Left colon (tissue), 2 donors: ENCODE measurements at regions not wholly inside any gene's neighbourhood (a gene's known extent, or its start where the extent isn't known, plus 50 kb on each side); places are given as distances from the start of the nearest gene placed in this dataset.
A peak's percentile ranks its signal among the peaks of the same experiment; 100 is the strongest.

ENCODE experiments used
- ATAC-seq: fragments of 200-7000 bp; cut with Tn5 transposase; one replicate; pipeline ENCODE4 v1.9.1; 2020; ENCODE audit warnings: mild to moderate bottlenecking, moderate library complexity
- DNase-seq, 2 donors: peaks; one replicate each; pipeline ENCODE4 v3.0.0-alpha.2; 2020
- intact Hi-C, 2 donors: fragments of 100-400 bp; cut with DNase I in 1 of 2; cut with micrococcal nuclease in 1 of 2; formaldehyde crosslinking; loops; one replicate each; pipeline versions ENCODE4 v1.11.2 to v1.14.0; 2022; cut with DNase I, micrococcal nuclease
- donor health status: DM: no; HTN: no; CAD: no.
- donor health status: DM: yes; HTN: yes; CAD: no.

DNA sequence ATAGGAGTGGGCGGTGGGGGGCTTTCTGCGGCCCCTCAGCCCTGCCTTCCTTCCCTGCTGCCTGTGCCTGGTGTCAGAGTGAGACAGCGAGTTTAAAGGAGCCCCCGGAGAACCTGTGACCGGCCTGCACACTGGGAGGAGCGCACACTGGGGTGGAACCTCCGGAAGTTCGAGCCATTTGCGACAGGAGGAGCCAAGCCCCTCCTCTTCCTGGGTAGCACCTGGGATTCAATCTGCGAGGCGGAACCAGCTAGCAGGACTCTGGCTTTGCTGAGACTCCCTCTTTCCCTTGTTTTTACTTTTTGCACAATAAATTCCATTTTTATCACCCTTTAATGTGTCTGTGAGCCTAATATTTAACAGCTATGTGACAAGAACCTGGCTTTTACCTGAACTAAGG, 540.6 kb downstream of the NPHP4 start:
- intact Hi-C loops = no loop called here
- no peak for ATAC-seq
- no peak for DNase-seq

DNA sequence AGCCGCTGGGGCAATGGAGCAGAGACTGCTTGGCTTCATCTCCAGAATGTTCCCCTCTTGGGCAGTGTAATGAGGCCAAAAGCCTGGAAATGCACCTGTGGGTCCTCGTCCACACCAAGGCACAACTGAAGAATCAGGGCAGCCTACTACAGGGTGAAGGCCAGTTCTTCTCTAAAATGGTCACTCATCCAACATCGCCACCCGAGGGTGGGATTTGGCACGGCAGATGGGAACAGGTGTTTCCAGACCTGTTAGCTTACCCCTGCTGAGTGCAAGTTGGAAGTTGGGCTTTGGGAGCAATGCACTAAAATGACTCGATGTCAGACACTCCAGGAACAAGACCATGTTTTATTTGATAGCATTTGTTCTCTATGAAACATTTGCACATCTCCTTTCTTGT, 543.7 kb downstream of the NPHP4 start:
- intact Hi-C loops = no loop called here
- DNase-seq (no peak), ATAC-seq (no peak)

DNA sequence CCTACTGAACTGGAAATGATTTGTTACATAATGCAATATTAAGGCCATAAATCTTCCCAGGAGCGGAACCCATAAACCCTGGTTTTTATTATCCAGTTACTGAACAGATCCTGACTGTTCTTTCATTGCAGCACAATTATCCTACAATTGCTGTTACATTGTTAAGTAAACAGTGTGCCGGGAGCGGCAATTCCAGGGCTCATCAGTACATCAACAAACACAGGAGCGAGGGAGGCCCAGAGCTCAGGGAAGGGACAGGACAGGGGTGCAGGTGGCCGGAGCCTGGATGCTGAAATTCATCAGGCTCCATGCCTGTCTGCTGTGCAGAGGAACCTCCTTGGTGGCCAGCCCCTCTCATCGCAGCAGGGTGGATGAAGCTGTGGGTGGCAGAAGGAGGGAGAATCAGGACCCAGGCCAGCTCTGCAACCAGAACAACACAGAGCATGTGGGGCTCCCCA, 544.7 kb downstream of the NPHP4 start:
- intact Hi-C loops = no loop called here
- DNase-seq = peak; percentile 32 to 48
- ATAC-seq = peak; percentile 98

DNA sequence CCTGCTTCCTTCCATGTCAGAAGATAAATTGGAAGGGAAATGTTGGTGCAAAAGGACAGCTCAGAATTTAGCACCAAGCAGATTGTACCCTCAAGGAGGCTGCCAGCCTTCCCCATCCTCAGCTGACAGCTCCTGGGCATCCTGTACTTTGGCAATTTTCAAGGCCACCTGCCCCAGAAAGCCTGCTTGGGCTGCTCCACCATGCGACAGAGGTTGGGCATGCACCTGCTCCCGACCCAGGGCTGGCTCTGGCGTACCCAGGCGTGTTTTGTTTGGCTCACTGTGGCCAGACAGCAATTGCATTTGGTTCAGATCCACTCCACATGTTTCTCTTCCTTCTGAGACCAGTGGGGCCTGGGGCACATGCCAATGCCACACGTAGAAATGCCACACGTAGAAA, 547.8 kb downstream of the NPHP4 start:
- no peak for ATAC-seq
- DNase-seq = no peak
- intact Hi-C loops = no loop called here

DNA sequence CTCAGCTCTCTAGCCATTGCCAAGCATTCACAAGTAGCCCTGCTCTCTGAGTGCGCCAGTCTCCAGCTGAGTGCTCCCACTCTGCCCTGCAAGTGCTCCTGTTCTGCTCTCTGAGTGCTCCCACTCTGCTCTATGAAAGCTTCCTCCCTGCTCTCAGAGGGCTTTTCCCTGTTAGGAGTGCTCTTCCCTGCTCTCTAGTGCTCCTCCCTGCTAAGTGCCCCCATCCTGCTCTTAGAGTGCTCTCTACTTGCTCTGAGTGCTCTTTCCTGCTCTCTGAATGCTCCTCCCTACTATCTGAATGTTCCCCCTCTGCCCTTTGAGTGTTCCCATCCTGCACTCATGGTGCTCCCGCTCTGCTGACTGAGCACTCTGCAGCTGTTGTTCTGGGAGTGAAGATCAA, 555.4 kb downstream of the NPHP4 start:
- no peak for DNase-seq
- intact Hi-C loops = no loop called here
- no peak for ATAC-seq

DNA sequence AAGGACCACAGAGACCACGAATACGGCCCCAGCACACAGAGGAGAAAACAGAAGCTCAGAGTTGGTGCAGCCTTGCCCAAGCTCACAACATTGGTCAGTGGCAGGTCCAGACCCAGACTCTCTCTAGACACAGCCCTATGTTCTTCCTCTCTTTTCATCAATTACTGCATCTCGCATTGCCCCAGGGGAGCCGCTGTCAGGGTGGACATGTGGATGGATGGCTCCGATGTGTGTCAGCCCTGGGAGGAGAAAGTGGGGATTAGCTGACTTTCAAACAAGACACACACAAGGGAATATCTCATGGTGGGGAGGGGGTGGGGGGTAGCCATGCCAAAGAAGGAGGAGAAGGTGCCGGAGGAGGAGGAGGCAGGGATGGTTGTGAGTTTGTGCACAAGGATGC, 556.8 kb downstream of the NPHP4 start:
- no peak for DNase-seq
- ATAC-seq = no peak
- intact Hi-C loops = no loop called here

DNA sequence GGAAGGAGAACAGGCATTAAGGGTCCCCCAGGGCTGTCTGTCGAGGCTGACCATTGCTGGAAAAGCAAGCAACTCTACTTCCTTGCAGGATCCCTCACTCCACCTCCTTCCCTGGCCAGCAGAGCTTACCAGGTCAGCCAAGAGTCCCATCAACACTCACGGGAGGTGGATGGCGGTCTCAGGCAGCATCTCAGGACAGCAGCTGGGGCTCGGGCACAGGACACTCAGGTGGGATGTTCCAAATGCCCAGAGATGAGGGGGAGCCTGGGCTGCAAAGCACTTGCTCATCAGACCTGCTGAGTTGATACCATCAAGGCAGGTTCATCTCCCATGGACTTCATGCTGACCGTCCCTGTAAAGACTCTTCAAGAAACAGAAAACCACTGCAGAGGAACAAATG, 559.8 kb downstream of the NPHP4 start:
- no peak for ATAC-seq
- intact Hi-C loops = no loop called here
- no peak for DNase-seq

DNA sequence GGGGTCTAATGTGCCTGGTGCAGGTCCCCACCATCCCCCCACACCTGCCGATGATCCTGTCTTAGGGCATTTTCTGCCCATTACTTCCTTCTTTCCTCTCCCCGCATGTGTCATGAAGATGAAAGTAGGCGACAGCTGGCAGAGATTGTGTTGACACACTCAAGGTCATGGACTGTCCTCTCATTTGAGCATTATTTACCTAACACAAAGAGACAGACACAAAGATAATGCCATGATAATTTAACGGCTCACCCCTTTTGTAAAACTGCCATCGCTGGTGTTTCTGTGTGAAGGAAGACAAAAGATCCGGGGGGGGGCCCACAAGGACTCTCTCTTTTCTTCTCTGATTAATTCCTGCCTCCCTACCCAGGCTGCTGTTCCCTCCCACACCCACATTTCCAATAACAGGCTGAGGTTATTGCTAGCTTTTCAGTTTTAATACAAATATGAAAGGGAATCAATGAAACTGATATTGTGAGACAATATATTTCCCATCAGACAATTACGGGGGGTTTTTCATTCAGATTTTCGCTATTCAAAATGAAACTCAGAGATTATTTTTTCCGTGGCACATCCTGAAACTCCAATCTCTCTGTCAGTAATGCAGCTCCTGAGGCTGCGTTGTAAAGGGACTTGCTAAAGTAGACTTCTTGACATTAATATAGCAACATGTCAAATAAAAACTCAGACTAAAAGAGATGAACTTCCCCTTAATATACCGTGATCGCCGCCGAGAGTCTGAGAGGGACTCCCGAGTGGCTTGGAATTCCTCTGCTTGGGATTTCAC, 561.1 kb downstream of the NPHP4 start:
- intact Hi-C loops = no loop called here
- DNase-seq (peak; percentile 16 to 32), ATAC-seq (peak; percentile 58)

DNA sequence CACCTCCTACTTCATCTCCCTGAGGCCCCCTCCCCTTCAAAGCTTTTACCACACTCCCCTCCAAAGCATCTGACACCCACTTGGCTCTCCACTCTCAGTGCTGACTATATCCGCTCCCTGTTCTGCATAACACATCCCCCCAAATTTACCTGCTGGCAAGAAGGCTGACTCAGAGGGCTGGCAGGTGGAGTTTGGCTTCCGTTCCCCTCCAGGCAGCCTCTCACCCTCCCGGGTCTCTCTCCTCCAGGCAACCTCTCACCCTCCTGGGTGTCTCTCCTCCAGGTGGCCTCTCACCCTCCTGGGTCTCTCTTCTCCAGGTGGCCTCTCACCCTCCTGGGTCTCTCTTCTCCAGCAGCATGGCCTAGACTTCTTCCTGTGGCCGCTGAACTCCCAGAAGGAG, 562.1 kb downstream of the NPHP4 start:
- intact Hi-C loops = no loop called here
- DNase-seq (no peak), ATAC-seq (no peak)

DNA sequence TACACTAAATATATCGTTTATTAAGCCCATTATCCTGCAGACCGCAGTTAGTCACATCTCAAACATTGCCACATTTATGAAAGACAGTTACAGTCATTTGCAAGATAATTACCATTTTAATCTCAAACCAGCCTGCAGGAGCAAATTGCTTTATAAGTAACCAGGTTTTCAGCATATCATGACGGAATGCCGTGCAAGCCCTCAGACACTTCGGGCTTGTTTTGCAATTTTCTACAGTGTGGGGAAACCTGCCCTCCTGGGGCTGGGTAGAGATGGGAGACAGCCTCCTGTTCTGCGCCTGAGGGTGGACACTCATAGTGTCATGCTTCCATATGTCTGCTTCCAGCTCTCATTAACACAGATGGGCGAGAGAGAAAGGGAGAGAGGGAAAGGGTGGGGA, 563.9 kb downstream of the NPHP4 start:
- no peak for ATAC-seq
- intact Hi-C loops = no loop called here

DNA sequence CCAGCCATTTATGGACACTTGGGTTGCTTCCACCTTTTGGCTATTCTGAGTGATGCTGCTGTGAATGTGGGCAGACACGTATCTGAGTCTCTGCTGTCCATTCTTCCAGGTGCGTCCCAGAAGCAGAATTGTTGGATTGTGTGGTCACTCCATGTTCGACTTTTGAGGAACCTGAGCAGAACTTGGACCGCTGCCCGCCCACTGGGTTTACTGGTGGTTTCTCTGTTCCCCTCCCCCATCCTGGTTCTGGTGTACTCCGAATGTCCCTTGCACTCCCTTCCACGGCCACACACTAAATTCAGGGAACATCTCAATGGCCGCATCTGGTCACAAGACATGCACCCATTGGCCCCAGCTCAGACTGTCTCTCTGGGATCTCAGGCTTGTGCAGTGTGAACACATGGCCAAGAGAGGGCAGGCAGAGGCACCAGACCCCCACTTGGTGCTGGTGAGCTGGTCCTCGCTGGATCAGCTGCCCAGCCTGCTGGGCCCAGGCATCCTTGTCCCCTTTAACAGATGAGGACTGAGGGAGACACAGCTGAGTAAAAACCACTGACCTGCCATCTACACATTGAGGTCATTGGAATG, 565.1 kb downstream of the NPHP4 start:
- no peak for ATAC-seq
- DNase-seq = no peak
- intact Hi-C loops = no loop called here

More for the DNA sequence above, 563.9 kb downstream of the NPHP4 start:
- no peak for DNase-seq

DNA sequence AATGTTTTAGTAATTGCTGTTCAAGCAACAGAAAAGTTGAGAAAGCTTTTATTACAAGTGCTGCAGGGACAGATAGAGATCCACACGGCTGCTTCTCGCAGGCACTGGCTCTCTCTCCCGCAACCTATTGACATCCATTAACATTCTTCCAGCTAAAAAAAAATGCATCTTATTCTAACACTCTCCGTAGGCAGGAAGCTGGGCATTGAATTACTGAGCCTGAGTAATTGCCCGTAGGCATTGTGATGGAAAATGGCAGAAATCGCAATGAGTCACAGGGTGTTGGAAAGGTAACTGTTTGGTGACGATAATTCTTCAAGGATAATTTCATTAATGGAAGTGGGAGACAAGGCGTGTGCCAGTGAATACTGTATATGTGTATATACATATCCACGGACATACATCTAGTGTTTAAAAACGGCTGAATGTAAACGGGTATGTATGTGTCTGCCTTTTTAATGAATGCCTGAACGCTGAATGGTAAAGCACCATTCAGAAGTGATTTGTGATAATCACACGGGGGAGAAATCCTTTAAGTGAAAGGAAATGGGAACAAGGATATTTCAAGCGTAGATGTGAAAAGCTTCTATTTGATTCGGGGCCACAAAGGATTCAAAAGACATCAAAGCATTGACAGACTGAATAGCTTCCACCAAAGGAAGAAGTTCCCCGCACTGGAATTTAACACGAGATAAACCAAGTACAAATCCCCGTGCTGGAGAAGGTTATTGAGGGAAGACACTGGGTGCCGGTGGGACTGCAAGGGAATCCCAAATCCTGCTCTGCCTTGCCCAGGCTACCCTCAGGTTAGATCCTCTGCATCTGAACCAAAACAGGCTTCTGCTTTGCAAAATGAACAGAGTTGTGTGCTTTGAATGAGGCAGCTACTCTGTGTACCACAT, 567.2 kb downstream of the NPHP4 start:
- DNase-seq (no peak), ATAC-seq (no peak)
- intact Hi-C loops = no loop called here

DNA sequence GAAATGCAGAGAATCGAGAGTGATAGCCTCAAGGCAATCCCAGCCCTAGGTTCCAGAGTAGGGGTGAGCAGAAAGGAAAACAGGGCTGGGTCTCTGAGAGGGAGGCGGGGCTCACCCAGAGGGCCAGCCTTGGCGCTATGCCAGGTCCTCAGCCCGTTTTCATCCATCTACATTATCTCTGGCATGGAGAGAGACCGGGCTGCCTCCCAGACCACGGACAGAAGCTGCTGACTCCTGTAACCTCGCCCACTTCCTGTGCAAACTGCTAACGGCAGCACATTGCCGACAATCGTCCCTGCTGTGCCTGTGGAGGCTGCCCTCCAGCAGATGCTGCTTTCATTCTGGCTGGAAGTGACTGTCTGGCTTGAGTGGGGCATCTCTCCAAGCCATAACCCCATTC, 569.1 kb downstream of the NPHP4 start:
- DNase-seq (no peak), ATAC-seq (no peak)
- intact Hi-C loops = no loop called here

DNA sequence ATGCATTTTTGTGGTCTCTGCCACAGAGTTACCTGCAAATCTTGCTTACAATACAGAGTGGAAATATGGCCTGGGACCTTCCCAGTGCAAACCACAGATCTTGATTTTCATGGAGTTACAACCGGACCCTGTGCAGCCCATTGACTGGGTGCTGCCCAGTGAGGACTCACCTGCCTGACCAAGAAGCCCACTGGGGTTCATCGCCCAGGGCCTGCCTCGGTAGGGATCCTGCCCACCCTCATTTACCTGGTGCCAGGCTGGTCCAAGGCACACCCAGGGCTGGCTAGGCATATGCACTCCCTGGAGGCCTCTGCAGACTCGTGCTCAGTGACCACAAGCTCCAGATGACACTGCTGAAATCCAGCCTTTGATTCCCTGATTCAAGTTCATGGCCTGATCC, 572.7 kb downstream of the NPHP4 start:
- ATAC-seq (no peak), DNase-seq (no peak)
- intact Hi-C loops = no loop called here

DNA sequence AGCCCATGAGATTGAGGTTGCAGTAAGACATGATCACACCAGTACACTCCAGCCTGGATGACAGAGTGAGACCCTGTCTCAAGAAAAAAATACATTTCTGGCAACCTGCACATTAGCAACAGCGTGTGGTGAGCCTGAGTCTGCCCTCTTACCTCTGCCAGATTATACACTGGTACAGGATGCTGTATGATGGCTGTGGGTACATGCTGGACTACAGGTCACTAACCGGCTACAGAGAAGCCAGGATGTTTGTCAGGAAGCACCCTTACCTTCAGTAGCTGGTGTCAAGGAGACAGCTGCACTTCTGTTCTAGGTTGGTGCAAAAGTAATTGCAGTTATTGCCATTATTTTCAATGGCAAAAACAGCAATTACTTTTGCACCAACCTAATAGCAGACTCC, 575.7 kb downstream of the NPHP4 start:
- intact Hi-C loops = no loop called here
- ATAC-seq = no peak

DNA sequence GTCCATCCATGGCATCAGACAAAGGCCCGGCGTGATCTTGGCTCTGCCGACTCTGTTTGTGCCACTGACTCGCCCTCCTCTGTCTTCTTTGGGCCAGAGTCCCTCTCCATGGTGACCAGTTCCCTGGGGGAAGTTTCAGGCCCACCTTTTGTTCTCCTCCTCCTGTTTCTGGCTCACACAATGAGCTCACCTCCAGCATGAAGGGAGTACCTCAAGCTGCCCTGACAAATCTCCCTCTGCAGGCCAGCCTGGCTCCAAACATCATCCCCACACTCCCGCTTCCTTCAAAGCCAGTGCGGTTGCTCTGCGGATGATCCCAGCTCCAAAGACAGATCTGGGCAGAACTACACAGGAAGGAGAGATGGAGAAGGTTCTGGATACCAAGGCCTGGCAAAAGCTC, 576.6 kb downstream of the NPHP4 start:
- no peak for DNase-seq
- no peak for ATAC-seq
- intact Hi-C loops = no loop called here

More for the DNA sequence above, 575.7 kb downstream of the NPHP4 start:
- no peak for DNase-seq

DNA sequence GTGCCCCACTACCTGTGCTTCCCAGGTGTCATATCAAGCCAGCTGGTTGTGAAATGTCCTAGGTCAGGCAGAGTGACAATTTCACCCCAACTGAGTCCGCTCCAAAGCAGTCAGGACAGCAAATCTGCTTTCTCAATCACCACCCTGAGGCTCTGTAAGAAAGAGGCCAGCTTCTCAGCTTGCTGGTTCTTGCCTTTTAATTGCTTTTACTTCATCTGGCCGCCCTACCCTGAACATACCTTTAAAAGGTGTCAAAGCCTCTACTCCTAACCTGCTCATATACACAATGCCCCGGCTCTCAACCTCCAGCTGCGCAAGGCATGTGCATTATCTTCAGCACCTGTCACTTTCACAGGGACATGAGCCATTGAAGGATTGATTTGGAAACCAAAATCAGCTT, 581.6 kb downstream of the NPHP4 start:
- ATAC-seq (no peak), DNase-seq (no peak)
- intact Hi-C loops = no loop called here

DNA sequence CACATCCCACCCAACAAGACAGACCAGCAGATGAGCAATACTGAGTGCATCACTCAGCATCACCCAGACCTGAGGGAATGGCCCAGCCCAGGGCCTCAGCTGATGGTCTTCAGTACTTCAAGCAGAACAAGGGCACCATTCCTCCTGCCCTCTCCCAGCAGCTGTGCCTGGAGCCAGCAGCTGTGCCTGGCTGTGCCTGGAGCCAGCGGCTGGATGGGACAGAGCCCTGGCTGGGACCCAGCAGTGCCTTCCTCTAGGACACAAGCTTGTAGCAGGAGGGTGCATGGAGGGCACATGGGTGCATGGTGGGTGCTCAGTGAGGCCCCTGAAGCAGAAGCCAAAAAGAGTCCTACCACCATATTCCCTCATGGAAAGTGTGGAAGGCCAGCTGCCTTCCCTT, 583.8 kb downstream of the NPHP4 start:
- intact Hi-C loops = no loop called here
- no peak for DNase-seq
- ATAC-seq = no peak

DNA sequence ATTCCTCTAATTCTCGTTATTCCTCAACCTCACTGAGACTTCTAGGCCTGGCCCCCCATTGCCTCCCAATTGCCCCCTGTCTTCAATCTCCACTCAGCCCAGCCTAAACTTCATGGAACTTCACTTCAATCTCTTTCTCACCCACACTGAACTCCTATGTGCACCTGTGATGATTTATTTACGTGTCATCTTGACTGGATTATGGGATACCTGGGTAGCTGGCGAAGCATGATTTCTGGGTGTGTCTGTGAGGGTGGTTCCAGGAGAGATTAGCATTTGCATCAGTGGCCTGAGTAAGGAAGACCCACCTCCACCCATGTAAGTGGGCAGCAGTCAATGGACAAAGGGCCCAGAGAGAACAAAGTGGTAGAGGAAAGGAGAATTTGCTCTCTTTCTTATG, 587.0 kb downstream of the NPHP4 start:
- no peak for DNase-seq
- intact Hi-C loops = no loop called here
- ATAC-seq = no peak
